ENCODE measurements at regions not wholly inside any gene's neighbourhood (a gene's known extent, or its start where the extent isn't known, plus 50 kb on each side); places are given as distances from the start of the nearest gene placed in this dataset.

GRCh38 chr4:141511055-141511454 is 125.3 kb upstream of the IL15 start:
- no peaks in the 10 kb centered on the region for H3K9me2 ChIP-seq (ENCODE audit: insufficient read depth)
- H3K36me3 ChIP-seq (ENCODE audit: low read depth) = no peaks in the 10 kb centered on the region
- ChIA-PET POLR2A (ENCODE audit: unreplicated experiment) (no interaction called here), CTCF (no interaction called here)
- H3K9me3 ChIP-seq (ENCODE audit: insufficient read depth, low read depth) = no peaks in the 10 kb centered on the region; the same call in 1 of the 2 replicates
- DNase-seq = no peak
- H3K27ac ChIP-seq = no peak overlapping the region
- H3K4me1 ChIP-seq (replicated peaks; ENCODE audit: insufficient read depth) = no peaks in the 10 kb centered on the region
- no peak overlapping the region for H2AFZ ChIP-seq
- TF ChIP-seq CTCF (conservative IDR thresholded peaks at IDR 0.05) (no peak), EZH2 (IDR thresholded peaks at IDR 0.05; ENCODE audit: low read depth) (no peak)
- H3K27me3 ChIP-seq (ENCODE audit: insufficient read depth, low read depth) = no peaks in the 10 kb centered on the region
- H4K20me1 ChIP-seq (ENCODE audit: insufficient read depth) = no peaks in the 10 kb centered on the region
- H3K4me2 ChIP-seq = no peak overlapping the region
- H3K79me2 ChIP-seq (ENCODE audit: low read depth) = no peaks in the 10 kb centered on the region
- BruUV-seq (replicated peaks) = no TSS peak
- intact Hi-C loops (cut with micrococcal nuclease; ENCODE audit: unreplicated experiment) = no loop called here
- no peak overlapping the region for H3K4me3 ChIP-seq
- no peaks in the 10 kb centered on the region for H3F3A ChIP-seq (ENCODE audit: insufficient read depth, low read depth)

- BruUV-seq (replicated peaks) = no TSS peak
- intact Hi-C loops (cut with micrococcal nuclease; ENCODE audit: unreplicated experiment) = no loop called here
- Histone ChIP-seq H4K20me1 (ENCODE audit: insufficient read depth) (no peaks in the 10 kb centered on the region), H3K27ac (no peak overlapping the region), H3K4me3 (no peak overlapping the region), H2AFZ (no peak overlapping the region), H3K27me3 (ENCODE audit: insufficient read depth, low read depth) (no peaks in the 10 kb centered on the region), H3K9me2 (ENCODE audit: insufficient read depth) (no peaks in the 10 kb centered on the region), H3K79me2 (ENCODE audit: low read depth) (no peaks in the 10 kb centered on the region), H3K36me3 (ENCODE audit: low read depth) (no peaks in the 10 kb centered on the region), H3K9me3 (ENCODE audit: insufficient read depth, low read depth) (no peaks in the 10 kb centered on the region), H3F3A (ENCODE audit: insufficient read depth, low read depth) (no peaks in the 10 kb centered on the region), H3K4me2 (no peak overlapping the region), H3K4me1 (replicated peaks; ENCODE audit: insufficient read depth) (no peaks in the 10 kb centered on the region)
- CTCF ChIA-PET = no interaction called here
- TF ChIP-seq CTCF (conservative IDR thresholded peaks at IDR 0.05) (no peak), EZH2 (IDR thresholded peaks at IDR 0.05; ENCODE audit: low read depth) (no peak)
- POLR2A ChIA-PET (ENCODE audit: unreplicated experiment) = no interaction called here
- DNase-seq = no peak
These were observed 122.5 kb upstream of the IL15 start for GRCh38 chr4:141513866-141514265.

GRCh38 chr4:141518222-141518621 is 118.2 kb upstream of the IL15 start:
- Histone ChIP-seq H3K27ac (no peak overlapping the region), H3K27me3 (ENCODE audit: insufficient read depth, low read depth) (no peaks in the 10 kb centered on the region), H3F3A (ENCODE audit: insufficient read depth, low read depth) (no peaks in the 10 kb centered on the region), H3K36me3 (ENCODE audit: low read depth) (no peaks in the 10 kb centered on the region), H3K9me2 (ENCODE audit: insufficient read depth) (no peaks in the 10 kb centered on the region), H3K79me2 (ENCODE audit: low read depth) (no peaks in the 10 kb centered on the region), H3K9me3 (ENCODE audit: insufficient read depth, low read depth) (no peaks in the 10 kb centered on the region), H3K4me2 (no peak overlapping the region), H2AFZ (no peak overlapping the region), H3K4me3 (no peak overlapping the region), H4K20me1 (ENCODE audit: insufficient read depth) (no peaks in the 10 kb centered on the region), H3K4me1 (replicated peaks; ENCODE audit: insufficient read depth) (no peaks in the 10 kb centered on the region)
- no peak for DNase-seq
- CTCF ChIA-PET = no interaction called here
- POLR2A ChIA-PET (ENCODE audit: unreplicated experiment) = no interaction called here
- BruUV-seq (replicated peaks) = no TSS peak
- no peak for TF ChIP-seq CTCF (conservative IDR thresholded peaks at IDR 0.05)
- no peak for TF ChIP-seq EZH2 (IDR thresholded peaks at IDR 0.05; ENCODE audit: low read depth)
- intact Hi-C loops (cut with micrococcal nuclease; ENCODE audit: unreplicated experiment) = no loop called here
